GM10266 (cell line): ENCODE measurements at regions not wholly inside any gene's neighbourhood (a gene's known extent, or its start where the extent isn't known, plus 50 kb on each side); places are given as distances from the start of the nearest gene placed in this dataset.
A peak's percentile ranks its signal among the peaks of the same experiment; 100 is the strongest.

Experiments used
- DNase-seq: peaks from one replicate; pipeline ENCODE4 v3.0.0; 2012; ENCODE audit errors: extremely low spot score
- TF ChIP-seq, protein P1 (sequence below): IDR thresholded peaks from 2 replicates; pipeline ENCODE4 v1.5.1; 2012; ENCODE audit warnings: mild to moderate bottlenecking, low read depth; ENCODE audit not compliant: control insufficient read depth, insufficient read depth; ENCODE audit errors: missing control alignments

DNA sequence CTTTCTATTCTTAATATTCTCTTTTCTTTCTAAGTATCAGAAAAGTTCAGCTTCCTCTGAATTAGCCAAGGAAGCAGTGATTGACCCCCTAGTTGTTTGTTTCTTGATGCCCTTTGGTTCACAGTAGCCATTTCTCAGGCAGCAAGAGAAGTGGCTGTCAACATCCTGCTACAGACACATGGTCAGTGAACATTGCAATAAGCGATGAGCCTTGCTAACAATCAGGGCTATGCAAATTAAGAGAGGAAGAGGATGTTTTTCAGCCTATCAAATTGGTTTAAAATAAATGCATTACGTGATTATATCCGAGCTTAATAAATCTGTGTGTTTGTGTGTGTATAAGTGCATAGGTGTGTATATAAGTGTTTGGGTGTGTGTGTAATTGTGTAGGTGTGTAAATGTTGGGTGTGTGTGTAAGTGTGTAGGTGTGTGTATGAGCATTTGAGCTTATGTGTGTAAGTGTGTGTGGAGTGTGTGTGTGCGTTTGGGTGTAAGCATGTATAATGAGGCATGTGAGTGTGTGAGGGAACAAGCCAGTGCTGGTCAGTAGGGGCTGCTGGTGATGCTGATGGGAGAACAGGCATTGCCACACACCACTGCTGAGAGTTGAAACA, 78.1 kb upstream of the XCR1 start:
- DNase-seq, result no peak
- TF ChIP-seq, protein P1, sequence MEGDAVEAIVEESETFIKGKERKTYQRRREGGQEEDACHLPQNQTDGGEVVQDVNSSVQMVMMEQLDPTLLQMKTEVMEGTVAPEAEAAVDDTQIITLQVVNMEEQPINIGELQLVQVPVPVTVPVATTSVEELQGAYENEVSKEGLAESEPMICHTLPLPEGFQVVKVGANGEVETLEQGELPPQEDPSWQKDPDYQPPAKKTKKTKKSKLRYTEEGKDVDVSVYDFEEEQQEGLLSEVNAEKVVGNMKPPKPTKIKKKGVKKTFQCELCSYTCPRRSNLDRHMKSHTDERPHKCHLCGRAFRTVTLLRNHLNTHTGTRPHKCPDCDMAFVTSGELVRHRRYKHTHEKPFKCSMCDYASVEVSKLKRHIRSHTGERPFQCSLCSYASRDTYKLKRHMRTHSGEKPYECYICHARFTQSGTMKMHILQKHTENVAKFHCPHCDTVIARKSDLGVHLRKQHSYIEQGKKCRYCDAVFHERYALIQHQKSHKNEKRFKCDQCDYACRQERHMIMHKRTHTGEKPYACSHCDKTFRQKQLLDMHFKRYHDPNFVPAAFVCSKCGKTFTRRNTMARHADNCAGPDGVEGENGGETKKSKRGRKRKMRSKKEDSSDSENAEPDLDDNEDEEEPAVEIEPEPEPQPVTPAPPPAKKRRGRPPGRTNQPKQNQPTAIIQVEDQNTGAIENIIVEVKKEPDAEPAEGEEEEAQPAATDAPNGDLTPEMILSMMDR, result peak; percentile 1

DNA sequence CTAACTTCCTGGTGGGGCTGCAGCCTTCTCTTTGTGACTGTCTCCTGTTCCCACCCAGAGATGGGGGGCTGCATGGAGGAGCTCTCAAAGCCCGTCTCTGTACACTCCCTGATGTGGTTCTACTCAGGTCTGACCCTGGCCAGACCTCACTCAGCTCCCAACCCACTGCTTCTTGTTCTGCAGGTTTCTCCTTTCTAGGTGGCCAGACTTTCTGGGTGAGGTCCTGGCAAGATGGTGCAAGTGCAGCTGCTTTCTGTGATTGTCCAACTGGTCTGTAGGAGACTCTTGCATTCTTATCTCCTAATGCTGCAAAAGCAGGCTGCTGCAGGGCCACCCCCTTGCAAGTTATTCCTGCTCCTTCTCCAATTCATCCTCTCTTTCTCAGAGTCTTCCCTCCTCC, 77.4 kb upstream of the XCR1 start:
- TF ChIP-seq, protein P1, result no peak
- no peak for DNase-seq

DNA sequence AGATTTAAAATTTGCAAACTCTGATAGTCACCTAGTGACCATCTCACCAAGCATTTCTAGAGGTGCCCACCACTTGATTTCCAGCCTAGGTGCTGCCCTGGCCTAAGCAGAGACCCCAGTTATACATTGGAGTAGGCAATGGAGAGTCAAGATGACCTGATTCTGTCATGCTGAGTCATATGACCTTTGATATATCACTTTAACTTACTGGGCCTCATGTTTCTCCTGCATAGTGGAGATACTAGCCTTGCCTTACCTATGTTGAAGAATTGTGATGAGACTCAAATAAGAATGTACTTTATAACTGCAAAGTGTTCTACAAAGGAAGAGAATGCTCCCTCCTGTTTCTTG, 75.5 kb upstream of the XCR1 start:
- TF ChIP-seq, protein P1, result no peak

DNA sequence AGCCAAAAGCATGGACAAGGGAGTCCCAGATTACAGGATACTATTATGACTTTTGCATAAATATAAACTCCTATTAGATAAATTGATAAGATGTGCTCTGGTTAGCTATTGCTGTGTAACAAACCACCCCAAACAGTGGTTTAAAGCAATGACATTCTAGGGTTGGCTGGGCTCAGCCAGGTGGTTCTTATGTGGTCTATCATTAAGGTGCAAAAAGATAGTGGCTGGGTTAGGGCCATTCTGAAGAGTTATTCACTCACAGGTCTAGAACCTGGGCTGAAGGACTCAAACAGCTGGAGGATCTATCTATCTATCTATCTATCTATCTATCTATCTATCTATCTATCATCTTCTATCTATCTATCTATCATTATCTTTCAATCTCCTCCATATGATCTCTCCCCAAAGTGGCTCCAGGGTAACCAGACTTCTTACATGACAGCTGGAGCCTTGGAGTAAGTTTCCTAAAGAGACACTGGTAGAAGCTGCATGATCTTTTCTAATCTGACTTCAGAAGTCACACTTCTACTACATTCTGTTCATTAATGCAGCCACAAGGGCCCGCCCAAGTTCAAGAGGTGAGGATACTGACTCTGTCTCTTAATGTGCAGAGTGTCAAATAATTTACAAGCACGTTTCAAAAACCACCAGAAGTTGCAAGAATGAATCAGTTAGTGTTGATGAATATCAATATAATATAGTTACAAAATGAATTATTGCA, 74.9 kb upstream of the XCR1 start:
- TF ChIP-seq, protein P1, result no peak
- no peak for DNase-seq

More for the DNA sequence above, 75.5 kb upstream of the XCR1 start:
- DNase-seq, result no peak

DNA sequence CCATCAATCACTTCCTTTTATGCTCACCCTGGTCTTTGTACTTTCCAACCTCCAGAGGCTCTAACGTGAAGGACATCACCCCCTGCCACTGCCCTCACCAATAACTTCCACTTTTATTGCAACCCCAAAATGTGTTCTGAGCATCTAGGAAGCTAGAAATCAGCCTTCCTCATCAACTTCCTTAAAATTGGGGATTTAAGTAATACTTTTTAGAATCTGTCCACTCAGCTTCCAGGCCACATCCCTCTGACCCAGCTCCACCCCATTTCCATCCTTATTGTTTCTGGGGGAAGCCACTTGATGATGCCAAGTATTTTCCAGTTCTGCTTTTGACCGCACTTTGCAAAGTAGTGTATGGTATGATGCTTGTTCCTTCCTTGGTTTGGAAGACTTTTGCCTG, 73.5 kb upstream of the XCR1 start:
- no peak for DNase-seq
- TF ChIP-seq, protein P1, result no peak

DNA sequence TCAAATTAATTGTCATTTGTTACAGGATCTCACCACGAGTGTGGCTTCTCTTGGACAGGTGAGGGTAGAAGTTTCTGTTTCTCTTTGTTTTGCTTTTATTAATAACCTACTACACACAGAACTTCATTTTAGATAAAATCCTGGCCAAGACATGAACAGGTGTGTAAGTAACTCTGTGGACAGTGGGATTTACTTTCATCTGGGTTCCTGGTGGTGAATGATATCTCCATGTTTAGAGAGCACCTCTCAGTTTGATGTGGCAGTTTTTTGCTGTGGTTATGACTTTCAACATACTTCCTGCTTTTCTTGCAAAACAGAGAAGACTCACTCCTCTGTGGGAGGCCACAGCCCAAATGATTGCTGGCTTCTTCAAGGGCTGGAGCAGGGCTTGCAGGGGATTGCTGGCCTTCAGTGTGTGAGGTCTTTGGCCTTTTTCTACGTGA, 71.1 kb upstream of the XCR1 start:
- peak; percentile 44 for DNase-seq
- TF ChIP-seq, protein P1, result no peak

DNA sequence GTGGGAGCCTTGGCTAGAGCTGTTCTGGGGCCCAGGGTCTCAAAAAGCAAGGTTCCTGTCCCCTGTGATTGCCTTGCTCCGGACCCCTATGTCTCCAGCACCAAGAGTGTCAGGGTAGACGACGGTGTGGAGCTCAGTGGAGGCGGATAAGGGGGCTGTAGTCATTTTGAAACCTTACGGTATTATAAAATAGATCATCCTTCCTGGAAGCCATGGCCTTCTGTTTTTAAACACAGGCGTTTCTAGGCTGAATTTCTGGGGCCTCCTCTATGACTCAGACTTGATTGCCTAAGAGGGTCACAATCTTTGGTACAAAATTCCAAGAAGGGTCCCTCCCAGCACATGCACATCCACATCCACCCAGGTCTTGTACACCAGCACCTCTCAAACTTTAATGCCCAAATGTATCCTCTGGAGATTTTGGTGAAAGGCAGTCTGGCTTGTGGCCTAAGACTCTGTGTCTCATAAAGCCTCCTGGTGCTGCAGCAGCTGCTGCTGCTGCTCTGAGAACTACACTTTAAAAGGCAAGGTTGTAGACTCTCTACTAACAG, 70.5 kb upstream of the XCR1 start:
- TF ChIP-seq, protein P1, result no peak
- DNase-seq, result peak; percentile 43
